GM13976 (cell line): ENCODE measurements at regions not wholly inside any gene's neighbourhood (a gene's known extent, or its start where the extent isn't known, plus 50 kb on each side); places are given as distances from the start of the nearest gene placed in this dataset.

Source experiments
- DNase-seq: peaks from one replicate; pipeline ENCODE4 v3.0.0; 2012; ENCODE audit warnings: low spot score
- in situ Hi-C: fragments of 300-500 bp; cut with MboI; formaldehyde crosslinking; loops from one replicate; pipeline ENCODE4 v1.12.0; 2022; ENCODE audit warnings: low sequenced_read_pairs, mixed read lengths, inconsistent platforms; ENCODE audit not compliant: unreplicated experiment
- TF ChIP-seq, protein P1 (sequence below): IDR thresholded peaks from 2 replicates; pipeline ENCODE4 v1.5.1; 2012; ENCODE audit warnings: borderline replicate concordance, mild to moderate bottlenecking; ENCODE audit not compliant: insufficient read depth; ENCODE audit errors: extremely low read depth, missing control alignments, control extremely low read depth

DNA sequence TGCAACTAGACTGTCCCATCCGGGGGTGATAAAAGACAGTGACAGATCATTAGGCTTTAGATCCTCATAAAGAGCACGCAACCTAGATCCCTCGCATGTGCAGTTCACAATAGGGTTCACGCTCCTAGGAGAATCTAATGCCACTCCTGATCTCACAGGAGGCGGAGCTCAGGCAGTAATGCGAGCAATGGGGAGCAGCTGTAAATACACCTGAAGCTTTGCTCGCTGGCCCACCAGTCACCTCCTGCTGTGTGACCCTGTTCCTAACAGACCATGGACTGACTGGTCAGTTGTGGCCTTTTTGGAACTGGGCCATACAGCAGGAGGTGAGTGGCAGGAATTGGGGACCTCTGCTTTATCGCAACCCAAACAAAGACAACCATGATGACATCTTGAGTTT lies 173.2 kb downstream of the DLEU7 start:
- TF ChIP-seq, protein P1, sequence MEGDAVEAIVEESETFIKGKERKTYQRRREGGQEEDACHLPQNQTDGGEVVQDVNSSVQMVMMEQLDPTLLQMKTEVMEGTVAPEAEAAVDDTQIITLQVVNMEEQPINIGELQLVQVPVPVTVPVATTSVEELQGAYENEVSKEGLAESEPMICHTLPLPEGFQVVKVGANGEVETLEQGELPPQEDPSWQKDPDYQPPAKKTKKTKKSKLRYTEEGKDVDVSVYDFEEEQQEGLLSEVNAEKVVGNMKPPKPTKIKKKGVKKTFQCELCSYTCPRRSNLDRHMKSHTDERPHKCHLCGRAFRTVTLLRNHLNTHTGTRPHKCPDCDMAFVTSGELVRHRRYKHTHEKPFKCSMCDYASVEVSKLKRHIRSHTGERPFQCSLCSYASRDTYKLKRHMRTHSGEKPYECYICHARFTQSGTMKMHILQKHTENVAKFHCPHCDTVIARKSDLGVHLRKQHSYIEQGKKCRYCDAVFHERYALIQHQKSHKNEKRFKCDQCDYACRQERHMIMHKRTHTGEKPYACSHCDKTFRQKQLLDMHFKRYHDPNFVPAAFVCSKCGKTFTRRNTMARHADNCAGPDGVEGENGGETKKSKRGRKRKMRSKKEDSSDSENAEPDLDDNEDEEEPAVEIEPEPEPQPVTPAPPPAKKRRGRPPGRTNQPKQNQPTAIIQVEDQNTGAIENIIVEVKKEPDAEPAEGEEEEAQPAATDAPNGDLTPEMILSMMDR: no peak
- no peak for DNase-seq
- in situ Hi-C loops: no loop called here

- no peak for DNase-seq
- TF ChIP-seq, protein P1: no peak
- in situ Hi-C loops: no loop called here
These were observed 172.5 kb downstream of the DLEU7 start for GRCh38 chr13:50670847-50671496.

- in situ Hi-C loops: no loop called here
- no peak for DNase-seq
- TF ChIP-seq, protein P1: no peak
These were observed 172.0 kb downstream of the DLEU7 start for GRCh38 chr13:50671497-50671850.

DNA sequence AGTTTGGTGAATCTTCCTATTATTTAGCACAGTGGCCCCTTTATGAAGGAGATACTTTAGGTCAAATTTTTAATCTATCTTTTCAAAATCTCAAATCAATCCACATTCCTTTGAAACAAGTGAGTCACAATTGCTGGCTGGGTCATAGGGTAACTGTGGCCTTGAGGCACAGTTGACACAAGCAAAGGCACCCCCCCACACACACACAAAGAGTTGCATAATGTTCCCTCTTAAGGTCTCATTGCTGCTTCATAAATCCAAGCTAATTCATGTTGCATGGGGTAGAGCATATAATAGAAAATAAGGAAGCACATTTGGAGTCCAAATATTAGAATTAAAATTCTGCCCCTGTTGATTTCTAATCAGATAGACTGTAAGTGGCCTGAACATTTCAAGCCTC lies 171.5 kb downstream of the DLEU7 start:
- TF ChIP-seq, protein P1: no peak
- in situ Hi-C loops: no loop called here
- DNase-seq: no peak

DNA sequence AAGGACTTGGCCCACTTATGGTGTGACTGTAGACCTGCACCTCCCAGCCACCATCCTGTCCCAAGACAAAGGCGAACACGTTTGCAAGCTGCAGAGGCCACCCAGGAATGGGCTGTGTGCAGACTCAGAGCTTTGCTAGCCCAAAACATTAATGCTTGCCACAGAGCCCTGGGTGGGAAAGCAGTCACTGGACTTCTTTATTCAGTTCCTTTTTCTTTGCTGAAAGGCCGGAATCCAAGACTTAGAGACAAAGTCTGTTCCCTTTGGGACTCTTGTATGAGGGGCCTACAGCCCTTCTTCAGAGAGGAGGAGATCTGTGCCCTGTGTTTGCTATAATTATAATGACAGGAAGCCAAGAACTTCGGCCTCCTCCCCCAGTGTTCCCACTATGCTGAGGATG lies 167.8 kb downstream of the DLEU7 start:
- in situ Hi-C loops: no loop called here

GRCh38 chr13:50676602-50677001 lies 166.9 kb downstream of the DLEU7 start:
- in situ Hi-C loops: no loop called here
- DNase-seq: no peak
- TF ChIP-seq, protein P1: no peak

More for the DNA sequence above, 167.8 kb downstream of the DLEU7 start:
- TF ChIP-seq, protein P1: no peak
- DNase-seq: no peak
